ENCODE measurements at regions not wholly inside any gene's neighbourhood (a gene's known extent, or its start where the extent isn't known, plus 50 kb on each side); places are given as distances from the start of the nearest gene placed in this dataset.
"Not testable (repeated sequence)": the region's sequence is repeated elsewhere in the genome, so short reads cannot be mapped to it uniquely, and the experiment has no call there.

DNA sequence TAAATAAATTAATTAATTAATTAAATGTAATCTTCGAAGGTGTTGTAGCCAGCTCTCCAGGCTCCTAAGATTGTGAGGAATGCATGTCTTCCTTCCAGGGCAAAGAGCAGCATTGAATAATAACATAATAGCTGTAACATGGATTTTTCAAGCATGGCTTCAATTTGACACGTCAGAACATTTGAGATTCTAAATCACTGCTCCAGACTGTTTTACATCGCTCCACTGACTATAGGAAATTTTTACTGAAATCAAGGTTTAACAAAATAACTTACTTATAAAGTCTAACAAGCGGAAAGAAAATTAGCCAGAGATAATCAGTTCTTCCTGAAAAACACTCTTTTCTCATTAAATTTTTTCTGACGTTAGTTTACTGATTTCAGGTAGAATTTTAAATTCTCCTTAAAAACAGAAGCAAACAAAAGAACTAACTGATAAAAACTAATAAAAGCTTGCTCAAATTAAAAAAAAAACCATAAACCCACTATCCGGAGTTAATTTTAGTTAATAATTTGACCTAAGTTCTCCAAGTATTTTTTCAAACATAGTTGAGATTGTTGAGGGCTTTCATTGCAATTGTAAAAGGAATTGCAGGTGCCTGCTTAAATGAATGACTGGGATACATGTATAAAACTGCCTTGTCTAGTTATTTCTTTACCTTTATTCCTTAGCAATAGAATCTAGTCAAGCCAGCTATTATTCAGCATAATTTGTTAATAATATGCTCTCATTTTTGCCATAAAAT is 51.2 kb upstream of the SGCE start:
- DNase-seq (ENCODE audit: low read depth): no peak

GRCh38 chr7:94710256-94710655 is 54.3 kb upstream of the SGCE start:
- DNase-seq (ENCODE audit: low read depth): peak; percentile 34

DNA sequence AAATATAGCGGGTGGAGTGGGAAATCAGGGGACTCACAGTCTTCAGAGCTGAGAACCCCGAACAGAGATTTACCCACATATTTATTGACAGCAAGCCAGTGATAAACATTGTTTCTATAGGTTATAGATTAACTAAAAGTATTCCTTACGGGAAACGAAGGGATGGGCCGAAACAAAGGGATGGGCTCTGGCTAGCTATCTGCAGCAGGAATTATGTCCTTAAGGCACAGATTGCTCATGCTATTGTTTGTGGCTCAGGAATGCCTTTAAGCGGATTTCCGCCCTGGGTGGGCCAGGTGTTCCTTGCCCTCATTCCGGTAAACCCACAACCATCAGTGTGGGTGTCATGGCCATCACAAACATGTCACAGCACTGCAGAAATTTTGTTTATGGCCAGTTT is 66.4 kb upstream of the SGCE start:
- DNase-seq (ENCODE audit: low read depth): not testable (repeated sequence)

- not testable (repeated sequence) for DNase-seq (ENCODE audit: low read depth)
These were observed 73.0 kb upstream of the SGCE start for GRCh38 chr7:94728893-94729292.

DNA sequence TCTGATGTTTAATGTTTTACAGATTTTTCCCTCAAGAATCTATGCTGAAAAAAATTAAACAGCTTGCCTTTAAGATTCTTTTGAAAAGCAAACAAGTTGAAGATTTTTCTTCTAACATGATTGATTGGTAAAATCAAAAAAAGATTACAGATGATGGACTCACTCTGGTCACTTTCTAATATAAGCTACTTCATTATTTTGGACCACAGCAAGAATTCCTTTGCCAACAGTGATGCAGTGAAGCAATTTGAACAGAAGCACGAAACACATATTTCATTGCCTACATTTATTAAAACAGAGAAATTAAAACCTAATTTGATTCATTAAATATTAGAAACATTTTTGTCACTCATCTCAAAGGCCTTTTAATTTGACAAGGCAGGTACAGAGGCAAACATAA is 82.1 kb upstream of the SGCE start:
- no peak for DNase-seq (ENCODE audit: low read depth)

DNA sequence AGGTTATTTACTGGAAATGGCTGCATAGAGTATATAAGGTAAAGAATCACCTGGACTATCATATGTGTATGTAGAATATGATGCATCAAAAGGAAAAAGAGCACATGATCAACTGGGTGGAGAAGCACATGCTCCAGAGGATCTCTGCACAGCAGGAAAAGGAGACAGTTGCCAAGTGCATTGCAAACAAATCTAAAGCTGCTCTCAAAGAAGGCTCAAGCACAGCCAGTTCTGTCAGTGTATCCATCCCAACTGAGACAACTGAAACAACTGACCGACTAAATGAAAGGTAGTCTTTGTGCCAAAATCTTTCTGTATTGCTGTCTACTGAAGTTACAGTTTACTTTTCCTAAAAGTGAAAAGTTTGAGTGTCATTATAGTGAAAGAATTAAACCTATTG is 83.2 kb upstream of the SGCE start:
- DNase-seq (ENCODE audit: low read depth): no peak

GRCh38 chr7:94740509-94740908 is 84.6 kb upstream of the SGCE start:
- no peak for DNase-seq (ENCODE audit: low read depth)

DNA sequence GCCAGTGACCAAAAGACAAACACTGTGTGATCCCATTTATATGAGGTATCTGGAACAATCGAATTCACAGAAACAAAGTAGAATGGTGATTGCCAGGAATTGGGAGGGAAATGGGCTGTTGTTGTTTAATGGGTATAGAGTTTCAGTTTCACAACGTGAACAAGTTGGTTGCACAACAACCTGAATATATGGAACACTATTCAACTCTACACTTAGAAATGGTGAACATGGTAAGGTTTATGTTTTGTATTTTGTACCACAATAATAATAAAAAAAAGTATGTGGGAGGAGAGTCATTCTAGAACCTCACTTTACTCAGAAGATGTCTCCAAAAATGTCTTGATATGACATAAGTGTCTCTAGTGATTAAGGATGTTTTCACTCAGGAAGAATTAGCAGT is 85.2 kb upstream of the SGCE start:
- no peak for DNase-seq (ENCODE audit: low read depth)

GRCh38 chr7:94748376-94748775 is 92.4 kb upstream of the SGCE start:
- DNase-seq (ENCODE audit: low read depth): no peak

GRCh38 chr7:94760446-94761100 is 104.6 kb upstream of the SGCE start:
- no peak for DNase-seq (ENCODE audit: low read depth)

DNA sequence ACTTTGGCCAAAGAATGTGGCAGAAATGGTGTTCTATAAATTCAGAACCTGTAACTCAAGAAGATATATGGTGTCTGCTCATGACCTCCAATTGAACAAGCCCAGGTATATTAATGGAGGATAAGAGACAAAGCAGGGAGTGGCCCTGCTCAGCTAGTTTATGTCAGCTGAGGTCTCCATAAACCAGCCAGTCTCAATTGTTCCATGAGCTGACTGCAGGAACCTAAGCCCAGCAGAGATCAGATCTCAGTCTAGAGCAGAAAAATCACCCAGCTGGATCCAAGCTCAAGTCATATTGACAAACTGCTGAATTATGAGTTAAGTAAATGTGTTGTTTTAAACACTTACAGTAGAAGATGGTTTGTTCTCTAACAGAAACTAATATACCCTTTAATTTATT is 105.5 kb upstream of the SGCE start:
- DNase-seq (ENCODE audit: low read depth): no peak

- no peak for DNase-seq (ENCODE audit: low read depth)
These were observed 107.3 kb upstream of the SGCE start for GRCh38 chr7:94763268-94763667.

- DNase-seq (ENCODE audit: low read depth): no peak
These were observed 113.8 kb upstream of the SGCE start for GRCh38 chr7:94769724-94770123.

DNA sequence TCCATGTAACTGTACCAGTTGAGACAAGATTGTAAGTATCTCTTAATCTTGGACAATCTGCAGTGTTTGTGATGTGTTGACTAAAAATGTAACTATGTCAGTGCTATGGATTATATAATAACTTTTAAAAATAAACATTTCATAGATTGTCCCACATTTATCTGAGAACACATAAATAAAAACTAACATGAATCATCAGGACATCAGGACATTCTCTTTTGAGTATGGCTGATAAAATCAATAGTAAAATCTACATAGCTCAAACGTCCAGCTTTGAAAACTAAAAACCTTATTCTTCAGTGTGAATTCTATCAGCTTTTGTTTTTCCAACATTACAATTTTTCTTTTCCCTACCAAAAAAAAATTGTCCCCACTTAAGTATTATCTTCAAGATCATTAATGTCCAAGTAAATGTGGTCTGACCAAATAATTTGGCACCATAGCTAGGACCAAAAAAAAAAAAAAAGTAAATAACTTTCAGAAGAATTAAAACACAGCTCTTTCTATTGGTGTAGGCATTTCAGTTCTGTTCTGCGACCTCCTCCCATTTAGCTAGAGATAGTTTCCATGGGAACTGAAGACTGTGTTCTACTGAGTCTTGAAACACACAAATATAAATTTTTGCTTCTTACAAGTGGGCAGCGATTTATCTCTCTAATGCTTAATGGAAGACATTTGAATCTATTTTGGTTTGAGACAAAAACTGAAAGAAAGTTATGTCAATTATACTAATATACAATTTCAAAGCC is 123.0 kb upstream of the SGCE start:
- DNase-seq (ENCODE audit: low read depth): no peak

DNA sequence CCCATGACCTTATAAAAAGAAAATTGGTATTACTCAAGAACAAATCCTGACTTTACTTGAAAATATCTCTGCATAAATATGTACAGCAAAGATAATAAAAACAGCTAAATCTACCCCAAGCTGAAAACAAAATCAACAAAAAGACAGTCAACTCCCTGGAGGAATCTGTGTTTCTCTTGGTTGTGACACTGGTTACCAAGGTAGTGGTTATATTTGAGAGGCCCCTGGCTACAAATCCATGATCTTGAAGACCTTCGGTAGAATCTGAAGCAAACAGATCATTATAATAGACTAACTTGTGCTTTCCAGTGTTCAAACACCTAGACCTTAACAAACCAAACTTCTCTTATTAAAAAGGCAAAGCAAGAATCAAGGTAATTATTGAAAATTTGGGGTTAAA is 123.9 kb upstream of the SGCE start:
- no peak for DNase-seq (ENCODE audit: low read depth)

DNA sequence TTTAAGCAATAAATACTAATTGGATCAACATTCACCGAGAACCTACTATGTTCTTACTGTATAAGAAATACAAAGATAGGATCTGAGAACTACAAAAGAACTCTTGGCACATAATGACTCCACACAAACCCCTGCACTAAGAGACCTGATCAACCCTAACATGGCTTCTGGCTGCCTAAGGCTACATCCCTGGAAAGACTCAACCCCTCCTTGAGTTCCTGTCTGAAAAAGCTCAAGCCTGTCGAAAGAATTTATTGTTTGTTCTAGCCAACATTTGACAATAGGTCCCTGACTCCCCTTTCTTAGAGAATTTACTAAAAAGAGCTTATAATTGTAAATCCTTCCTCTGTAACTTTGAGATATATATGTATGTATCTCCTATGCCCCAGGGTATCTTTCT is 125.3 kb upstream of the SGCE start:
- DNase-seq (ENCODE audit: low read depth): no peak

DNA sequence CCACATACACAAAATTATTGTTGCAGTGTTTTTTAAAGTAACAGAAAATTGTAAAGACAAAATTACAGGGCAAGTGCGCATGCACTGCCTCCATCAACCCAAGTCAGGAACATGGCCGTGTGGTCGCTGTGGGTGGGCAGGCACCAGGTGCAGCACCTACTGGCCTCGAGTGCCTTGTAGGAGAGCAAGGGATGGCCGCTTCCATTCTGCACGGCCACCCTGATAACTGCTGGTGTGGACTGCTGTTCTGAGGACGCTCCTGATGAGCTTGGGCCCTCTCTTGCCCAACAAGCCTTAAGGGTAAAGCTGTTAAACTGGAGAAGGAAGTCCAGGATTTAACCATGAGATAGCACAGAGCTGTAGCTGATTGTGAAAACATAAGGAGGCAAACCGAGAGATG is 124.6 kb upstream of the PPP1R9A start:
- no peak for DNase-seq (ENCODE audit: low read depth)

DNA sequence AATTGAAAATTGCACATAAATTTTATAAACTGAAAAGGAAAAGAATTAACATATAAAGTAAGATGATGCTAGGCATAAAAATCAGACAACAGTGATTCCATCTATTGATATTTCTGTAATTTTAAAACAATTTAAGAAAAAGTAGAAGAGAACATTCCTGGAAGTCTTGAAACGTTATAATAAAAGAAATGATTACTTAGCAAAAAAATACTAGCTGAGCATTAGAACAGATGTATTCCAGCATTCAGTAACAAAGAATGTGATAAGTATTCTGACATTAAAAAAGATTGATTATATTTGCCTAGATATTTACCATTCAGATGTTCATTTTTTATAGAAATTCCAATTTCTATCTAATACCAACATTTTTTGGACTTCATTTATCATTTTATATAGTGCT is 120.1 kb upstream of the PPP1R9A start:
- no peak for DNase-seq (ENCODE audit: low read depth)

DNA sequence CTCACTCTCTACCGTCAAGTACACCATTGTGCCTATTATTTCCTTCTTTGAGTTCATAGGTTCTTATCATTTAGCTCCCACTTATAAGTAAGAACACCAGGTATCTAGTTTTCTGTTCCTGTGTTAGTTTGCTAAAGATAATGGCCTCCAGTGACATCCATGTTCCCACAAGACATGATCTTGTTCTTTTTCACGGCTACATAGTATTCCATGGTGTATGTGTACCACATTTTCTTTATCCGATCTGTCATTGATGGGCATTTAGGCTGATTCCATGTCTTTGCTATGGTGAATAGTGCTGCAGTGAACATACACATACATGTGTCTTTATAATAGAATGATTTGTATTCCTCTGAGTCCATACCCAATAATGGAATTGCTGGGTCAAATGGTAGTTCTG is 119.0 kb upstream of the PPP1R9A start:
- not testable (repeated sequence) for DNase-seq (ENCODE audit: low read depth)

DNA sequence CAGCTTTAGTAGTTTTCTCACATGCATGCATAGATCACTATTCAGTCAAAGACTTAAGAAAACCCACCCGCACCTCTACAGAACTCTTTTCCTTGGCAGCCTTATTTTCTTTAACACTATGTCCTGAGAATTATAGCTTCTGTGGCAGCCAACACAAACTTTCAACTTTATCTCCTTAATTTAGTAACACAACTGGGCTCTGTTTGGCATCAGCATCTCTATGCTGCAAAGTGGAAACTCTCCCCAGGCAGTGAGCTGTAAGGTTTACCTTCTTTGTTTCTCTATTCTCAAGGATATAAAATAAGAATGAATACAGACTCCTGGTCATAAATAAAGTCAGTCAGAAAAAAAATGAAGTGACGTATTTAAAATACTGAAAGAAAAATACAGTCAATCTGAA is 115.2 kb upstream of the PPP1R9A start:
- DNase-seq (ENCODE audit: low read depth): no peak

DNA sequence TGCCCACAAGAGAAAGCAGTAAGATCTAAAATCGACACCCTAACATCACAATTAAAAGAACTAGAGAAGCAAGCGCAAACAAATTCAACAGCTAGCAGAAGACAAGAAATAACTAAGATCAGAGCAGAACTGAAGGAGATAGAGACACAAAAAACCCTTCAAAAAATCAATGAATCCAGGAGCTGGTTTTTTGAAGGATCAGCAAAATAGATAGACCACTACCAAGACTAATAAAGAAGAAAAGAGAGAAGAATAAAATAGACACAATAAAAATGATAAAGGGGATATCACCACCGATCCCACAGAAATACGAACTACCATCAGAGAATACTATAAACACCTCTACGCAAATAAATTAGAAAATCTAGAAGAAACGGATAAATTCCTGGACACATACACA is 110.0 kb upstream of the PPP1R9A start:
- not testable (repeated sequence) for DNase-seq (ENCODE audit: low read depth)

GRCh38 chr7:94803821-94804220 is 103.6 kb upstream of the PPP1R9A start:
- DNase-seq (ENCODE audit: low read depth): no peak

DNA sequence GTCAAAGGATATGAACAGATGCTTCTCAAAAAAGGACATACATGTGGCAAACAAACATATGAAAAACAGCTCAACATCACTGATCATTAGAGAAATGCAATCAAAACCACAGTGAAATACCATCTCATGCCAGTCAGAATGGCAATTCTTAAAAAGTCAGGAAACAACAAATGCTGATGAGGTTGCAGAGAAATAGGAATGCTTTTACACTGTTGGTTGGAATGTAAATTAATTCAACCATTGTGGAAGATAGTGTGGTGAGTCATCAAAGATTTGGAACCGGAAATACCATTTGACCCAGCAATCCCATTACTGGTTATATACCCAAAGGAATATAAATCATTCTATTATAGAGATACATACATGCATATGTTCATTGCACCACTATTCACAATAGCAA is 98.7 kb upstream of the PPP1R9A start:
- peak; percentile 80 for DNase-seq (ENCODE audit: low read depth)

Data from M059J (cell line).